Stimulated activated CD8-positive, alpha-beta memory T cell treated with anti-CD3 and anti-CD28 coated beads, Interleukin-15, amount 100 ng/mL, for 4 hours (primary cell): ENCODE measurements at regions not wholly inside any gene's neighbourhood (a gene's known extent, or its start where the extent isn't known, plus 50 kb on each side); places are given as distances from the start of the nearest gene placed in this dataset.
"Not testable (repeated sequence)": the region's sequence is repeated elsewhere in the genome, so short reads cannot be mapped to it uniquely, and the experiment has no call there.

Experiments
- DNase-seq, 2 donors: peaks; one replicate each; pipeline ENCODE4 v3.0.0-alpha.2; 2020; ENCODE audit warnings: low read depth in 2 of 2

GRCh38 chr6:166877906-166878305 is 78.4 kb downstream of the RNASET2 start:
- no peak for DNase-seq

GRCh38 chr6:166877349-166877748 is 79.0 kb downstream of the RNASET2 start:
- DNase-seq: no peak

GRCh38 chr6:166872531-166873009 is 83.8 kb downstream of the RNASET2 start:
- no peak for DNase-seq

- DNase-seq: no peak
Observed at GRCh38 chr6:166870602-166871208, 85.6 kb downstream of the RNASET2 start.

- DNase-seq: no peak
Observed at GRCh38 chr6:166866839-166867637, 89.3 kb downstream of the RNASET2 start.

- no peak for DNase-seq
Observed at GRCh38 chr6:166864333-166864732, 92.0 kb downstream of the RNASET2 start.

GRCh38 chr6:166862978-166863530 is 93.3 kb downstream of the RNASET2 start:
- no peak for DNase-seq

- DNase-seq: no peak
Observed at GRCh38 chr6:166862287-166862977, 93.9 kb downstream of the RNASET2 start.

- DNase-seq: no peak
Observed at GRCh38 chr6:166861961-166862286, 94.4 kb downstream of the RNASET2 start.

GRCh38 chr6:166861304-166861703 is 95.0 kb downstream of the RNASET2 start:
- no peak for DNase-seq

- DNase-seq: no peak
Observed at GRCh38 chr6:166860392-166860791, 96.0 kb downstream of the RNASET2 start.

GRCh38 chr6:166855416-166855815 is 100.9 kb downstream of the RNASET2 start:
- no peak for DNase-seq

GRCh38 chr6:166853371-166854325 is 102.7 kb downstream of the RNASET2 start:
- DNase-seq: no peak

GRCh38 chr6:166852451-166852975 is 103.8 kb downstream of the RNASET2 start:
- no peak for DNase-seq

- no peak for DNase-seq
Observed at GRCh38 chr6:166851911-166852310, 104.4 kb downstream of the RNASET2 start.

GRCh38 chr6:166851426-166851825 is 104.9 kb downstream of the RNASET2 start:
- no peak for DNase-seq

- DNase-seq: no peak
Observed at GRCh38 chr6:166850677-166851076, 105.7 kb downstream of the RNASET2 start.

GRCh38 chr6:166849749-166850183 is 106.6 kb downstream of the RNASET2 start:
- no peak for DNase-seq

- DNase-seq: no peak
Observed at GRCh38 chr6:166848979-166849748, 107.2 kb downstream of the RNASET2 start.

GRCh38 chr6:166846446-166847142 is 109.8 kb downstream of the RNASET2 start:
- DNase-seq: not testable (repeated sequence)
